ENCODE measurements at regions not wholly inside any gene's neighbourhood (a gene's known extent, or its start where the extent isn't known, plus 50 kb on each side); places are given as distances from the start of the nearest gene placed in this dataset.

- Histone ChIP-seq H3K9me3 (ENCODE audit: control insufficient read depth, insufficient read depth, low read depth, low read length) (no peaks in the 10 kb centered on the region), H3K27ac (ENCODE audit: extremely low read depth, low read depth, low read length) (no peak overlapping the region), H3K4me3 (ENCODE audit: low read depth, low read length) (no peak overlapping the region), H3K4me1 (ENCODE audit: control insufficient read depth, insufficient read depth, low read length) (no peaks in the 10 kb centered on the region), H3K36me3 (ENCODE audit: control insufficient read depth in 2 of 2, insufficient read depth in 1 of 2, low read length in 2 of 2) (no peaks in the 10 kb centered on the region)
- ChIA-PET CTCF (interaction anchor here (0.6 kb wide), 1 partner anchor 1675 kb away, joined by 3 read pairs; no protein-coding TSS in a partner anchor), POLR2A (no interaction called here)
- no peak for TF ChIP-seq BCL6B (tag by site-specific recombination; IDR thresholded peaks at IDR 0.05)
Measured at GRCh38 chrX:121102101-121102500, 54.7 kb downstream of the GLUD2 start.

GRCh38 chrX:121103381-121103780 is 56.0 kb downstream of the GLUD2 start:
- Histone ChIP-seq H3K27ac (ENCODE audit: extremely low read depth, low read depth, low read length) (no peak overlapping the region), H3K36me3 (ENCODE audit: control insufficient read depth in 2 of 2, insufficient read depth in 1 of 2, low read length in 2 of 2) (no peaks in the 10 kb centered on the region), H3K4me3 (ENCODE audit: low read depth, low read length) (no peak overlapping the region), H3K9me3 (ENCODE audit: control insufficient read depth, insufficient read depth, low read depth, low read length) (no peaks in the 10 kb centered on the region), H3K4me1 (ENCODE audit: control insufficient read depth, insufficient read depth, low read length) (no peaks in the 10 kb centered on the region)
- no peak for TF ChIP-seq ZNF561 (tag by site-specific recombination; IDR thresholded peaks at IDR 0.05; ENCODE audit: borderline replicate concordance)
- no peak for TF ChIP-seq ZNF792 (tag by site-specific recombination; IDR thresholded peaks at IDR 0.05)
- no peak for TF ChIP-seq ZSCAN30 (tag by site-specific recombination; IDR thresholded peaks at IDR 0.05)
- TF ChIP-seq HOXD13 (CRISPR knock-in tag; IDR thresholded peaks at IDR 0.05; ENCODE audit: borderline replicate concordance), result no peak
- TF ChIP-seq ZNF777 (tag by site-specific recombination; IDR thresholded peaks at IDR 0.05; ENCODE audit: borderline replicate concordance), result no peak
- no peak for TF ChIP-seq YY1 (tag by site-specific recombination; IDR thresholded peaks at IDR 0.05)
- no peak for TF ChIP-seq ZNF155 (tag by site-specific recombination; IDR thresholded peaks at IDR 0.05)
- no peak for TF ChIP-seq GFI1B (tag by site-specific recombination; IDR thresholded peaks at IDR 0.05)
- TF ChIP-seq, protein P1, sequence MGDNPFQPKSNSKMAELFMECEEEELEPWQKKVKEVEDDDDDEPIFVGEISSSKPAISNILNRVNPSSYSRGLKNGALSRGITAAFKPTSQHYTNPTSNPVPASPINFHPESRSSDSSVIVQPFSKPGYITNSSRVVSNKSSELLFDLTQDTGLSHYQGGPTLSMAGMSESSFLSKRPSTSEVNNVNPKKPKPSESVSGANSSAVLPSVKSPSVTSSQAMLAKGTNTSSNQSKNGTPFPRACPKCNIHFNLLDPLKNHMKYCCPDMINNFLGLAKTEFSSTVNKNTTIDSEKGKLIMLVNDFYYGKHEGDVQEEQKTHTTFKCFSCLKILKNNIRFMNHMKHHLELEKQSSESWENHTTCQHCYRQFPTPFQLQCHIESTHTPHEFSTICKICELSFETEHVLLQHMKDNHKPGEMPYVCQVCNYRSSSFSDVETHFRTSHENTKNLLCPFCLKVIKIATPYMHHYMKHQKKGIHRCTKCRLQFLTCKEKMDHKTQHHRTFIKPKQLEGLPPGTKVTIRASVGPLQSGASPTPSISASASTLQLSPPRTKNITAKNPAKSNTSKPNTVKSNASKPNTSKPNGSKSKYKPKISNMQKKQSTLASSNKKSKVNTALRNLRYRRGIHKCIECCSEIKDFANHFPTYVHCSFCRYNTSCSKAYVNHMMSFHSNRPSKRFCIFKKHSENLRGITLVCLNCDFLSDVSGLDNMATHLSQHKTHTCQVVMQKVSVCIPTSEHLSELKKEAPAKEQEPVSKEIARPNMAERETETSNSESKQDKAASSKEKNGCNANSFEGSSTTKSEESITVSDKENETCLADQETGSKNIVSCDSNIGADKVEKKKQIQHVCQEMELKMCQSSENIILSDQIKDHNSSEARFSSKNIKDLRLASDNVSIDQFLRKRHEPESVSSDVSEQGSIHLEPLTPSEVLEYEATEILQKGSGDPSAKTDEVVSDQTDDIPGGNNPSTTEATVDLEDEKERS (tag by site-specific recombination; IDR thresholded peaks at IDR 0.05), result no peak
- no peak for TF ChIP-seq KLF10 (tag by site-specific recombination; IDR thresholded peaks at IDR 0.05)
- TF ChIP-seq INSM2 (tag by site-specific recombination; IDR thresholded peaks at IDR 0.05), result no peak
- TF ChIP-seq ZNF248 (tag by site-specific recombination; IDR thresholded peaks at IDR 0.05), result no peak
- TF ChIP-seq SP3 (tag by site-specific recombination; IDR thresholded peaks at IDR 0.05), result no peak
- no peak for TF ChIP-seq ZBTB10 (tag by site-specific recombination; IDR thresholded peaks at IDR 0.05)
- no peak for TF ChIP-seq ZNF274 (IDR thresholded peaks at IDR 0.05; ENCODE audit: low read length)
- TF ChIP-seq ZNF274 (tag by site-specific recombination; IDR thresholded peaks at IDR 0.05; ENCODE audit: borderline replicate concordance), result no peak
- TF ChIP-seq WT1 (tag by site-specific recombination; IDR thresholded peaks at IDR 0.05), result no peak
- TF ChIP-seq ZNF629 (tag by site-specific recombination; IDR thresholded peaks at IDR 0.05), result no peak
- TF ChIP-seq, protein P2, sequence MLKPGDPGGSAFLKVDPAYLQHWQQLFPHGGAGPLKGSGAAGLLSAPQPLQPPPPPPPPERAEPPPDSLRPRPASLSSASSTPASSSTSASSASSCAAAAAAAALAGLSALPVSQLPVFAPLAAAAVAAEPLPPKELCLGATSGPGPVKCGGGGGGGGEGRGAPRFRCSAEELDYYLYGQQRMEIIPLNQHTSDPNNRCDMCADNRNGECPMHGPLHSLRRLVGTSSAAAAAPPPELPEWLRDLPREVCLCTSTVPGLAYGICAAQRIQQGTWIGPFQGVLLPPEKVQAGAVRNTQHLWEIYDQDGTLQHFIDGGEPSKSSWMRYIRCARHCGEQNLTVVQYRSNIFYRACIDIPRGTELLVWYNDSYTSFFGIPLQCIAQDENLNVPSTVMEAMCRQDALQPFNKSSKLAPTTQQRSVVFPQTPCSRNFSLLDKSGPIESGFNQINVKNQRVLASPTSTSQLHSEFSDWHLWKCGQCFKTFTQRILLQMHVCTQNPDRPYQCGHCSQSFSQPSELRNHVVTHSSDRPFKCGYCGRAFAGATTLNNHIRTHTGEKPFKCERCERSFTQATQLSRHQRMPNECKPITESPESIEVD (tag by site-specific recombination; IDR thresholded peaks at IDR 0.05), result no peak
- TF ChIP-seq ZNF837 (tag by site-specific recombination; IDR thresholded peaks at IDR 0.05), result no peak
- TF ChIP-seq HOXC10 (CRISPR knock-in tag; IDR thresholded peaks at IDR 0.05), result no peak
- POLR2A ChIA-PET, result no interaction called here
- CTCF ChIA-PET, result no interaction called here
